IMR-90 (cell line): ENCODE measurements at regions not wholly inside any gene's neighbourhood (a gene's known extent, or its start where the extent isn't known, plus 50 kb on each side); places are given as distances from the start of the nearest gene placed in this dataset.

ENCODE experiments used
- ATAC-seq: fragments of 200-7000 bp; cut with Tn5 transposase; 2 replicates; pipeline ENCODE4 v1.9.1; 2020; ENCODE audit warnings: low read depth, mild to moderate bottlenecking, moderate library complexity
- BruUV-seq: library from RNA; stranded (reverse); fragments of 400-500 nt; replicated peaks from 2 replicates; lab custom pipeline; 2021; lab: Mats Ljungman, UMichigan
- CTCF ChIA-PET: fragments of 300-600 bp; formaldehyde crosslinking; extraction: SDS; loops from one replicate; lab custom pipeline; 2021; ENCODE audit warnings: antibody characterized with exemption; lab: Yijun Ruan, JAX
- POLR2A ChIA-PET: fragments of 300-600 bp; sonication (Branson Sonifier 250); formaldehyde crosslinking; loops from one replicate; lab custom pipeline; 2022; ENCODE audit warnings: antibody characterized with exemption; ENCODE audit not compliant: unreplicated experiment; lab: Charles Lee
- DNase-seq: peaks from one replicate; pipeline ENCODE4 v3.0.0; 2013
- H2AFZ ChIP-seq: replicated peaks from 2 replicates; pipeline ENCODE3; 2013; ENCODE audit warnings: low read length, mild to moderate bottlenecking; ENCODE audit not compliant: poor library complexity
- H2AK5ac ChIP-seq: 2 replicates; pipeline ENCODE4 v1.6.1; 2013; ENCODE audit warnings: low read depth, low read length, inconsistent platforms
- H2AK9ac ChIP-seq: replicated peaks from 2 replicates; pipeline ENCODE3; 2013; ENCODE audit warnings: mild to moderate bottlenecking, low read depth, low read length, moderate library complexity; ENCODE audit not compliant: poor library complexity
- H2BK120ac ChIP-seq: 2 replicates; pipeline ENCODE4 v1.6.1; 2013; ENCODE audit warnings: low read depth, low read length, inconsistent platforms
- H2BK15ac ChIP-seq: 3 replicates; pipeline ENCODE4 v1.6.1; 2013; ENCODE audit warnings: low read depth, low read length, inconsistent platforms
- H2BK20ac ChIP-seq: 2 replicates; pipeline ENCODE4 v1.6.1; 2013; ENCODE audit warnings: low read depth, mild to moderate bottlenecking, inconsistent platforms, low read length, moderate library complexity
- H2BK5ac ChIP-seq: 2 replicates; pipeline ENCODE4 v1.6.1; 2013; ENCODE audit warnings: mild to moderate bottlenecking, low read depth, low read length, inconsistent platforms; ENCODE audit not compliant: poor library complexity, severe bottlenecking
- H3K14ac ChIP-seq: replicated peaks from 2 replicates; pipeline ENCODE4 v1.6.1; 2013; ENCODE audit warnings: low read depth, low read length, inconsistent platforms
- H3K18ac ChIP-seq: 2 replicates; pipeline ENCODE4 v1.6.1; 2013; ENCODE audit warnings: low read depth, low read length, control low read depth
- H3K23ac ChIP-seq: 2 replicates; pipeline ENCODE4 v1.6.1; 2013; ENCODE audit warnings: low read depth, low read length, inconsistent platforms
- H3K27ac ChIP-seq: 2 replicates; pipeline ENCODE4 v1.5.1; 2013; ENCODE audit warnings: mild to moderate bottlenecking, control low read depth, low read length; ENCODE audit not compliant: insufficient read depth
- H3K27me3 ChIP-seq: 2 replicates; pipeline ENCODE4 v1.6.1; 2013; ENCODE audit warnings: low read length; ENCODE audit not compliant: control insufficient read depth, insufficient read depth
- H3K36me3 ChIP-seq: 2 replicates; pipeline ENCODE4 v1.6.1; 2013; ENCODE audit warnings: low read length, mixed read lengths; ENCODE audit not compliant: control insufficient read depth, insufficient read depth
- H3K4ac ChIP-seq: 2 replicates; pipeline ENCODE4 v1.6.1; 2013; ENCODE audit warnings: low read depth, low read length, inconsistent platforms
- H3K4me1 ChIP-seq: 2 replicates; pipeline ENCODE4 v1.6.1; 2013; ENCODE audit warnings: low read length, mixed read lengths; ENCODE audit not compliant: control insufficient read depth, insufficient read depth
- H3K4me2 ChIP-seq: 2 replicates; pipeline ENCODE4 v1.6.1; 2013; ENCODE audit warnings: low read depth, mild to moderate bottlenecking, control low read depth, low read length, moderate library complexity
- H3K4me3 ChIP-seq: 2 replicates; pipeline ENCODE4 v1.5.1; 2013; ENCODE audit warnings: low read depth, mild to moderate bottlenecking, control low read depth, low read length, moderate library complexity; ENCODE audit not compliant: insufficient read depth
- H3K56ac ChIP-seq: 2 replicates; pipeline ENCODE4 v1.6.1; 2013; ENCODE audit warnings: low read length, inconsistent platforms; ENCODE audit not compliant: insufficient read depth; ENCODE audit errors: extremely low read depth
- H3K79me1 ChIP-seq, 2 experiments: 2 replicates each; pipeline ENCODE4 v1.6.1; 2013; ENCODE audit warnings: low read length in 2 of 2, inconsistent platforms in 1 of 2, low read depth in 1 of 2
- H3K9ac ChIP-seq: 2 replicates; pipeline ENCODE4 v1.6.1; 2013; ENCODE audit warnings: low read depth, low read length, control low read depth
- H3K9me1 ChIP-seq: 2 replicates; pipeline ENCODE4 v1.6.1; 2013; ENCODE audit warnings: low read length, inconsistent platforms; ENCODE audit not compliant: insufficient read depth
- H3K9me3 ChIP-seq: 2 replicates; pipeline ENCODE4 v1.6.1; 2013; ENCODE audit warnings: low read length; ENCODE audit not compliant: control insufficient read depth, insufficient read depth
- H4K20me1 ChIP-seq: 2 replicates; pipeline ENCODE4 v1.6.1; 2013; ENCODE audit warnings: low read length, inconsistent platforms; ENCODE audit not compliant: insufficient read depth
- H4K5ac ChIP-seq: 2 replicates; pipeline ENCODE4 v1.6.1; 2013; ENCODE audit warnings: mild to moderate bottlenecking, low read depth, low read length, control low read depth
- H4K8ac ChIP-seq, 2 experiments: 2 replicates each; pipeline ENCODE4 v1.6.1; 2013; ENCODE audit warnings: low read depth in 2 of 2, low read length in 2 of 2, control low read depth in 1 of 2, inconsistent platforms in 1 of 2
- H4K91ac ChIP-seq: 2 replicates; pipeline ENCODE4 v1.6.1; 2013; ENCODE audit warnings: low read depth, low read length, inconsistent platforms; ENCODE audit not compliant: insufficient read depth
- MXI1 ChIP-seq: IDR thresholded peaks from 2 replicates; pipeline ENCODE4 v1.6.1; 2012; ENCODE audit warnings: low read depth, mild to moderate bottlenecking, low read length, moderate library complexity, borderline replicate concordance
- WGBS, 2 experiments: methylation state at CpG; one replicate each; pipeline versions ENCODE4 v1.1.5 to v1.1.7; 2013; ENCODE audit warnings: missing lambda C conversion rate in 2 of 2; ENCODE audit not compliant: insufficient read length in 1 of 2; ENCODE audit errors: extremely low coverage in 2 of 2; 5-methylcytosine and 5-hydroxymethylcytosine counted together
- dilution Hi-C: fragments of 300-500 bp; cut with HindIII; formaldehyde crosslinking; loops from one replicate; pipeline ENCODE4 v1.14.3; 2018; ENCODE audit warnings: low sequenced_read_pairs; ENCODE audit not compliant: unreplicated experiment
- in situ Hi-C: fragments of 300-500 bp; cut with MboI; formaldehyde crosslinking; loops from 3 replicates; pipeline ENCODE4 v1.14.3; 2019; ENCODE audit warnings: low sequenced_read_pairs, inconsistent platforms, mixed read lengths
- intact Hi-C: fragments of 100-400 bp; cut with micrococcal nuclease; formaldehyde crosslinking; loops from 2 replicates; pipeline ENCODE4 v1.10.0; 2022

DNA sequence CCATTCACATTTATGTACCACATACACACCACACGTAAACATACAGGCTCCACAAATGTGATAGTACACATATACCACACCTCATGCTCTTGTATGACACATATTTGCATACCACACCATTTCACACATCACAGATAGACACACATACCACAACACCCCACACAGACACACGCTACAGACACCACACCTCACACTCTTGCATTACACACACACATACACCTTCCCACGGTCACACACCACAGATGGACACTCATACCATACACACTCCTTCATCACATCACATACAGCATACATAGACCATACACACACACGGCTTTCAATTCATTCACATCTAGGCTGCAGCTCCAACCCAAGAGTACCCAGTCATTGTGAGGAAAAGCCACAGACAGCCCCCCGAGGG is 222.5 kb upstream of the RPL34 start:
- intact Hi-C loops (no loop called here), in situ Hi-C loops (no loop called here), dilution Hi-C loops (no loop called here)
- Histone ChIP-seq H2BK120ac (no peak overlapping the region), H3K9me1 (no peaks in the 10 kb centered on the region; the same call in 1 of the 2 replicates), H3K4ac (no peak overlapping the region), H3K18ac (no peak overlapping the region), H2AFZ (no peak overlapping the region), H3K4me3 (no peak overlapping the region), H2AK9ac (no peak overlapping the region), H3K27me3 (peaks cover 14% of the 10 kb centered on the region), H4K91ac (no peak overlapping the region), H4K20me1 (no peaks in the 10 kb centered on the region), H3K79me1 (no peaks in the 10 kb centered on the region), H3K56ac (no peak overlapping the region), H4K5ac (no peak overlapping the region), H3K36me3 (no peaks in the 10 kb centered on the region), H3K23ac (no peak overlapping the region), H3K4me2 (no peak overlapping the region), H4K8ac (no peak overlapping the region), H3K27ac (no peak overlapping the region), H2BK20ac (no peak overlapping the region), H3K14ac (no peak overlapping the region), H3K4me1 (no peaks in the 10 kb centered on the region), H3K9me3 (no peaks in the 10 kb centered on the region), H3K9ac (no peak overlapping the region), H2BK5ac (no peak overlapping the region), H2BK15ac (no peak overlapping the region), H2AK5ac (no peak overlapping the region)
- TF ChIP-seq MXI1: no peak
- BruUV-seq: no TSS peak
- DNase-seq (no peak), ATAC-seq (no peak)
- ChIA-PET POLR2A (no interaction called here), CTCF (no interaction called here)
- 88% methylated on average over 1 of the region's 5 CpGs; no CpG with 5 or more reads in 1 of the 2 experiments for WGBS, 2 experiments
